ENCODE measurements at regions not wholly inside any gene's neighbourhood (a gene's known extent, or its start where the extent isn't known, plus 50 kb on each side); places are given as distances from the start of the nearest gene placed in this dataset.
A peak's percentile ranks its signal among the peaks of the same experiment; 100 is the strongest.

- Histone ChIP-seq H3K79me2 (ENCODE audit: control insufficient read depth, insufficient read depth, low read length) (no peaks in the 10 kb centered on the region), H3K9ac (ENCODE audit: insufficient read depth, low read length) (no peak overlapping the region), H3K27me3 (ENCODE audit: control insufficient read depth, insufficient read depth, low read length) (no peaks in the 10 kb centered on the region), H2AFZ (ENCODE audit: low read length) (peak overlapping the region; percentile 36), H3K27ac (ENCODE audit: insufficient read depth, low read length) (no peak overlapping the region), H3K4me3 (replicated peaks in 1 of 4; ENCODE audit: control extremely low read depth in 1 of 4, insufficient read depth in 1 of 4, low read depth in 3 of 4, low read length in 4 of 4) (no peak overlapping the region), H3K4me1 (ENCODE audit: control insufficient read depth, extremely low read depth, insufficient read depth, low read length) (peaks cover 11% of the 10 kb centered on the region), H4K20me1 (ENCODE audit: control insufficient read depth, extremely low read depth, insufficient read depth, low read length) (no peaks in the 10 kb centered on the region), H3K4me2 (ENCODE audit: extremely low read depth, insufficient read depth, low read length) (no peak overlapping the region), H3K9me3 (ENCODE audit: control insufficient read depth, insufficient read depth, low read depth, low read length) (no peaks in the 10 kb centered on the region), H3K36me3 (ENCODE audit: control insufficient read depth, insufficient read depth, low read length) (no peaks in the 10 kb centered on the region)
- peak in 1 of 2 donors; percentile 49 for DNase-seq (ENCODE audit: low read depth in 2 of 2)
- no peak for TF ChIP-seq CTCF (conservative IDR thresholded peaks at IDR 0.05 in 1 of 2, IDR thresholded peaks at IDR 0.05 in 1 of 2; ENCODE audit: low read depth in 1 of 2, low read length in 2 of 2)
- TF ChIP-seq EZH2 (IDR thresholded peaks at IDR 0.05; ENCODE audit: low read length, missing control alignments): no peak
Observed at GRCh38 chr7:17144322-17144721, 154.1 kb upstream of the AHR start.

DNA sequence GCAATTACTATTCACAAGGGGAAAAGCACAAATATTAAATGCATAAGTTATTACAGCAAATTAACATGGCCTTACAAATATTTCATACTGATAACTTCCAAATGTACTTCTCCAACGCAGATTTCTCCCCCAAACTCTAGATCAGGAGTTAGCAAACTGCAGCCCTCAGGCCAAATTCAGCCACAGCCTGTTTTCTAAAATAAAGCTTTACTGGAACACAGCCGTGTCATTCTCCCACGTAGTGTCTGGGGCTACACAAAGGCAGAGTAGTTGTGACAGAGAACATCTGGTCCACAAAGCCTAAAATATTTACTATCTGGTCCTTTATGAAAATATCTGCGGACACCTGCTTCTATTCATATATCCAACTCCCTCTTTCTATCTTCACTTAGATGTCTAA, 151.8 kb upstream of the AHR start:
- no peaks in the 10 kb centered on the region for H3K9me3 ChIP-seq (ENCODE audit: control insufficient read depth, insufficient read depth, low read depth, low read length)
- no peaks in the 10 kb centered on the region for H4K20me1 ChIP-seq (ENCODE audit: control insufficient read depth, extremely low read depth, insufficient read depth, low read length)
- no peaks in the 10 kb centered on the region for H3K36me3 ChIP-seq (ENCODE audit: control insufficient read depth, insufficient read depth, low read length)
- no peak overlapping the region for H3K27ac ChIP-seq (ENCODE audit: insufficient read depth, low read length)
- no peak overlapping the region for H3K4me2 ChIP-seq (ENCODE audit: extremely low read depth, insufficient read depth, low read length)
- no peak overlapping the region for H3K4me3 ChIP-seq (replicated peaks in 1 of 4; ENCODE audit: control extremely low read depth in 1 of 4, insufficient read depth in 1 of 4, low read depth in 3 of 4, low read length in 4 of 4)
- H3K79me2 ChIP-seq (ENCODE audit: control insufficient read depth, insufficient read depth, low read length): no peaks in the 10 kb centered on the region
- H3K9ac ChIP-seq (ENCODE audit: insufficient read depth, low read length): no peak overlapping the region
- H2AFZ ChIP-seq (ENCODE audit: low read length): peak overlapping the region; percentile 36
- TF ChIP-seq CTCF (conservative IDR thresholded peaks at IDR 0.05 in 1 of 2, IDR thresholded peaks at IDR 0.05 in 1 of 2; ENCODE audit: low read depth in 1 of 2, low read length in 2 of 2) (no peak), EZH2 (IDR thresholded peaks at IDR 0.05; ENCODE audit: low read length, missing control alignments) (no peak)
- no peak for DNase-seq (ENCODE audit: low read depth in 2 of 2)
- H3K4me1 ChIP-seq (ENCODE audit: control insufficient read depth, extremely low read depth, insufficient read depth, low read length): peaks cover 11% of the 10 kb centered on the region
- H3K27me3 ChIP-seq (ENCODE audit: control insufficient read depth, insufficient read depth, low read length): no peaks in the 10 kb centered on the region

DNA sequence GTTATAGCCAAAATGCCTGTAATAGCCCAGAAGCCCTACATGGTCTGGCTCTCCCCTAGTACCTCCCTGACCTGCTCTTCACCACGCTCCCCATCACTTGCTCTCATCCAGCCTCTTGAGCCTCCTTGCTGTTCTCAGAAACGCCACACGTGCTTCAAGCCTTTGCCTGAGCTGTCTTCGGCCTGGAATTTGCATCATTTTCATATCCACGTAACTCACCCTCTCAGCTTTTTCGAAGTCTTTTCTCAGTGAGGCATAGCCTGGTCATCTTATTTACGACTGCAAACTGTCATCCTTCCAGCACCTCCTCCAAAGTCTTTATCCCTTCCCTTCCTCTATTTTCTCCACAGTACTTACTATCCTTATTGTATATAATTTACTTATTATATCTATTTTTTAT, 151.0 kb upstream of the AHR start:
- H3K4me1 ChIP-seq (ENCODE audit: control insufficient read depth, extremely low read depth, insufficient read depth, low read length): peaks cover 11% of the 10 kb centered on the region
- no peak overlapping the region for H3K4me3 ChIP-seq (replicated peaks in 1 of 4; ENCODE audit: control extremely low read depth in 1 of 4, insufficient read depth in 1 of 4, low read depth in 3 of 4, low read length in 4 of 4)
- H3K9ac ChIP-seq (ENCODE audit: insufficient read depth, low read length): no peak overlapping the region
- H3K27me3 ChIP-seq (ENCODE audit: control insufficient read depth, insufficient read depth, low read length): no peaks in the 10 kb centered on the region
- H3K9me3 ChIP-seq (ENCODE audit: control insufficient read depth, insufficient read depth, low read depth, low read length): no peaks in the 10 kb centered on the region
- H3K79me2 ChIP-seq (ENCODE audit: control insufficient read depth, insufficient read depth, low read length): no peaks in the 10 kb centered on the region
- no peak overlapping the region for H2AFZ ChIP-seq (ENCODE audit: low read length)
- no peaks in the 10 kb centered on the region for H3K36me3 ChIP-seq (ENCODE audit: control insufficient read depth, insufficient read depth, low read length)
- H4K20me1 ChIP-seq (ENCODE audit: control insufficient read depth, extremely low read depth, insufficient read depth, low read length): no peaks in the 10 kb centered on the region
- no peak for TF ChIP-seq EZH2 (IDR thresholded peaks at IDR 0.05; ENCODE audit: low read length, missing control alignments)
- no peak for TF ChIP-seq CTCF (conservative IDR thresholded peaks at IDR 0.05 in 1 of 2, IDR thresholded peaks at IDR 0.05 in 1 of 2; ENCODE audit: low read depth in 1 of 2, low read length in 2 of 2)
- H3K27ac ChIP-seq (ENCODE audit: insufficient read depth, low read length): no peak overlapping the region
- H3K4me2 ChIP-seq (ENCODE audit: extremely low read depth, insufficient read depth, low read length): no peak overlapping the region
- DNase-seq (ENCODE audit: low read depth in 2 of 2): no peak

Measured in fibroblast of lung (primary cell).